Skeletal muscle tissue (tissue), 3 donors: ENCODE measurements at regions not wholly inside any gene's neighbourhood (a gene's known extent, or its start where the extent isn't known, plus 50 kb on each side); places are given as distances from the start of the nearest gene placed in this dataset.

Experiments
- H3K27ac ChIP-seq: one replicate; pipeline ENCODE4 v1.7.0; 2013; ENCODE audit warnings: mild to moderate bottlenecking, low read depth, low read length, inconsistent platforms
- H3K27me3 ChIP-seq, 3 donors: one replicate each; pipeline ENCODE4 v1.7.0; 2013; ENCODE audit warnings: low read length in 3 of 3; ENCODE audit not compliant: control insufficient read depth in 3 of 3, insufficient read depth in 3 of 3
- H3K36me3 ChIP-seq, 3 donors: one replicate each; pipeline ENCODE4 v1.7.0; 2013; ENCODE audit warnings: low read length in 3 of 3; ENCODE audit not compliant: control insufficient read depth in 3 of 3, insufficient read depth in 3 of 3
- H3K4me1 ChIP-seq, 3 donors: one replicate each; pipeline ENCODE4 v1.7.0; 2013; ENCODE audit warnings: low read length in 3 of 3, mild to moderate bottlenecking in 3 of 3; ENCODE audit not compliant: control insufficient read depth in 3 of 3, insufficient read depth in 3 of 3
- H3K4me3 ChIP-seq, 3 donors: one replicate each; pipeline ENCODE4 v1.7.0; 2013; ENCODE audit warnings: low read length in 3 of 3
- H3K9ac ChIP-seq, 3 donors: one replicate each; pipeline ENCODE4 v1.7.0; 2013; ENCODE audit warnings: low read length in 3 of 3, mild to moderate bottlenecking in 3 of 3, moderate library complexity in 2 of 3, low read depth in 1 of 3
- H3K9me3 ChIP-seq, 3 donors: one replicate each; pipeline ENCODE4 v1.7.0; 2013; ENCODE audit warnings: low read length in 3 of 3; ENCODE audit not compliant: control insufficient read depth in 3 of 3
- donor health status: Osteomylitis.

- Histone ChIP-seq H3K9me3 (no peaks in the 10 kb centered on the region), H3K27ac (no peak overlapping the region), H3K9ac (no peak overlapping the region)
Measured at GRCh38 chr16:62597875-62598274, 561.6 kb upstream of the CDH8 start.

DNA sequence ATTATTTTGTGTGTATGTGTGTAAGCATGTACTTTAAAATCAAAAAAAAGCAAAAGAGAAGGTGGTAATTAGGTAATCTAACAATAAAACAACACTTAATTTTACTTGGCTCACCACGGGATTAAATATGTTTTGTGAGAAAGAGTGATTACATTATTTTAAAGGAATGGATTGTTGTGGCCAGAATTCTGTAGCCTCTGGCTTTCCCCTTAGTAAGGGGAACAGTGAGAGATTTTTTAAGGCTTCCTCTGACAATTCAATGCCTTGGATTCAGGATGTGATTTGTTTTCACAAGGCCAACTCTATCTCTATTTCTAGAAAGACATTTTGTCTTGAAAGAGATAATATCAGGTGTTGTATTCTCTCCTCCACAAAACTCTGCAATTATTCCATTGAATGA lies 560.3 kb upstream of the CDH8 start:
- no peaks in the 10 kb centered on the region for H3K9me3 ChIP-seq
- no peak overlapping the region for H3K9ac ChIP-seq
- H3K27ac ChIP-seq = no peak overlapping the region
- H3K27me3 ChIP-seq = no peaks in the 10 kb centered on the region
- no peaks in the 10 kb centered on the region for H3K4me1 ChIP-seq
- no peaks in the 10 kb centered on the region for H3K36me3 ChIP-seq
- H3K4me3 ChIP-seq = no peak overlapping the region

More at GRCh38 chr16:62597875-62598274, 561.6 kb upstream of the CDH8 start:
- H3K27me3 ChIP-seq = no peaks in the 10 kb centered on the region
- H3K36me3 ChIP-seq = no peaks in the 10 kb centered on the region
- H3K4me3 ChIP-seq = no peak overlapping the region
- H3K4me1 ChIP-seq = no peaks in the 10 kb centered on the region

DNA sequence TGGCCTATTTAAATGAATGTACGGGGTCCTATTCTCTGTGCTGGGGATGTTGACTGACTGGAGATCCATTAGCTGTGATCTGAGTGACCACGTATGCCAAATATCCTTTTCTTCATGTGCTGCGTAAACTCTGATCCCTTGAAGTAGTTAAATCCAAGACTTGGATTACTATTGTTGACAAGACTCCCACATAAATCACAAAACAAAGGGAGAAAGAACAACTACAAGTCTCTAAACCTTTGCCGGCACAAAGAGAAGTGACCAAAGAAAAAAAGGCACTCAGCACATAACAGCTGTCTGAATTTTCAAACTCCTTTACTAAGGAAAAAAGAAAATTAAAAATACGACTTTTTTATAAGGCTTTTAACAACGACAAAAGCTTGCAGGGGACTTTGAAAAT lies 559.9 kb upstream of the CDH8 start:
- H3K36me3 ChIP-seq = no peaks in the 10 kb centered on the region
- no peaks in the 10 kb centered on the region for H3K27me3 ChIP-seq
- H3K4me1 ChIP-seq = no peaks in the 10 kb centered on the region
- H3K9ac ChIP-seq = no peak overlapping the region
- no peaks in the 10 kb centered on the region for H3K9me3 ChIP-seq
- H3K27ac ChIP-seq = no peak overlapping the region
- H3K4me3 ChIP-seq = no peak overlapping the region

DNA sequence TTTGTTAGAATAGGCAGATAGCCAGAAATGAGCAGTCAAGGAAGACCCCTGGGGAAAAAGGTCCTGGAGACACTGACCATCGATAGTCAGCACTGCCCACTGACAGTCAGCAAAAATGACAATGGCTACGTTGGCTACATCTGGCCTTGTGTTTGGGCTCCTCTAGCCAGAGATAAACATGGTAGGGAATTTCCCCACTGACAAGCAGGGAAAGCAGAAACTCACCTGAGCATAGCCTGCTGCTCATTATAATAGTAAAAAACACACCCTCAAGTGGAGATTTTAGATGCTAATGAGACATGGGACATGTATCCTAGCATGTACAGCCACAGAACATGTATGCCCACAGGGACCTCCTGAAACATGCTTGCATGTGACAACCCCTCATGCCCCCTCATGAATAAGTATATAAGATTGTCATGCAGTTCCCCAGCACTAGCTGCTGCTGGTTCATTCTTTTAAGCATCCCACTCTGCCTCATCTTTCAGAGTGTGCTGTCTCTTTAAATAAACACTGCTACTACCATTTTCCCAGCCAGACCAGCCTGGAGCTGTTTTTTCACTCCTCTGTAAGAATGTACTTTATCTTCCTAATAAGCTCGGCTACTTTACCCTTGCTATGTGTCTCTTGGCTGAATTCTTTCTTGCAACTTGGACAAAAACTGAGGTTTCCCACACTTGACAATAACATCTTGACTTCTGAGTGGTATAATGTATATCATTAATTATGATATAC lies 550.1 kb upstream of the CDH8 start:
- no peaks in the 10 kb centered on the region for H3K27me3 ChIP-seq
- no peak overlapping the region for H3K27ac ChIP-seq
- H3K4me3 ChIP-seq = no peak overlapping the region
- H3K9ac ChIP-seq = no peak overlapping the region
- no peaks in the 10 kb centered on the region for H3K4me1 ChIP-seq
- H3K36me3 ChIP-seq = no peaks in the 10 kb centered on the region
- no peaks in the 10 kb centered on the region for H3K9me3 ChIP-seq

DNA sequence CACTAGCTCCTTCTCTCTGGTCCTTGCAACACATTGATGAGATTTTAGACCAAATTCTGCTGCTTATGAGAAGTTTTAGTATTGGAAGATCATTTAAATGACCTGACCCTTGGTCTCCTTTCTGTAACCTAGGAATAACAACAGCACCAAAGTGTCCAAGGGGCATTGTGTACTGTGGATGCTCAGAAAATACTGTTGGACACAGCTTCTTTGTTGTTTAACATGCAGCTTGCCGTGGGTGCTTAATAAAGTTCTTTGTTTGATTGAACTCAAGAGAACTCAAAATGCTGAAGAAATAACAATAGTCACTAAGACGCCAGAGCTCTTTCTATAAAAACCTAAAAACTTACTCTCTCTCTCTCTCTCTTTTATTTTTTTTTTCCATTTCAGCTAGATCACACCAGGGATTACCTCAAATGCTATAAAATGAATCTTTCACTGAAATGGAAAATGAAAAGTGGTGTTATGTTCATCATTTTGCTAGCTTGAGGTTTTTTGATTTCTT lies 548.9 kb upstream of the CDH8 start:
- Histone ChIP-seq H3K4me1 (no peaks in the 10 kb centered on the region), H3K36me3 (no peaks in the 10 kb centered on the region), H3K9ac (no peak overlapping the region), H3K27me3 (no peaks in the 10 kb centered on the region), H3K4me3 (no peak overlapping the region), H3K27ac (no peak overlapping the region), H3K9me3 (no peaks in the 10 kb centered on the region)

GRCh38 chr16:62583414-62583813 lies 547.2 kb upstream of the CDH8 start:
- H3K9ac ChIP-seq = no peak overlapping the region
- H3K27ac ChIP-seq = no peak overlapping the region
- H3K4me1 ChIP-seq = no peaks in the 10 kb centered on the region
- no peaks in the 10 kb centered on the region for H3K36me3 ChIP-seq
- H3K4me3 ChIP-seq = no peak overlapping the region
- H3K27me3 ChIP-seq = no peaks in the 10 kb centered on the region
- no peaks in the 10 kb centered on the region for H3K9me3 ChIP-seq

GRCh38 chr16:62573466-62573865 lies 537.2 kb upstream of the CDH8 start:
- Histone ChIP-seq H3K27ac (no peak overlapping the region), H3K9ac (no peak overlapping the region), H3K36me3 (no peaks in the 10 kb centered on the region), H3K9me3 (no peaks in the 10 kb centered on the region), H3K4me3 (no peak overlapping the region), H3K4me1 (no peaks in the 10 kb centered on the region), H3K27me3 (no peaks in the 10 kb centered on the region)

GRCh38 chr16:62568926-62569325 lies 532.7 kb upstream of the CDH8 start:
- Histone ChIP-seq H3K27ac (no peak overlapping the region), H3K4me3 (no peak overlapping the region), H3K9ac (no peak overlapping the region), H3K9me3 (no peaks in the 10 kb centered on the region), H3K4me1 (no peaks in the 10 kb centered on the region), H3K36me3 (no peaks in the 10 kb centered on the region), H3K27me3 (no peaks in the 10 kb centered on the region)

DNA sequence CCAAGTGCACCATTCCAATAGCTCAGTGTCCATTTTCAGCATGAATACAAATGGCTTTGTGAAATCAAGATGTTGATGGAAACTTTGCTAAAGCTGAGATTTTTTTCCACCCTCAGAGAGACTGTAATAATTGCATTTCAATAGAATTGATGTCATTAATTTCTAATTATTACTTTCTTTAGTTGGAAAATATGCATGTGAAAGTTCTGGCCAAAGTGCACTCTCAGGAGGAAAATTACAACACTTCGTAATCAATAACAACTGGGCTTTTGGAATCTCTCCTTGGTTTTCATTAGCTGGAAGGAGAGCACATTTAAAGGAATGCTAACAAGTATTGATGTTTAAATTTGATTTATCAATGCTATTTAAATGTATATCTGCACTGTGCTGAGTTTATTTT lies 529.5 kb upstream of the CDH8 start:
- Histone ChIP-seq H3K4me3 (no peak overlapping the region), H3K9ac (no peak overlapping the region), H3K36me3 (no peaks in the 10 kb centered on the region), H3K4me1 (no peaks in the 10 kb centered on the region), H3K27ac (no peak overlapping the region), H3K27me3 (no peaks in the 10 kb centered on the region), H3K9me3 (no peaks in the 10 kb centered on the region)

DNA sequence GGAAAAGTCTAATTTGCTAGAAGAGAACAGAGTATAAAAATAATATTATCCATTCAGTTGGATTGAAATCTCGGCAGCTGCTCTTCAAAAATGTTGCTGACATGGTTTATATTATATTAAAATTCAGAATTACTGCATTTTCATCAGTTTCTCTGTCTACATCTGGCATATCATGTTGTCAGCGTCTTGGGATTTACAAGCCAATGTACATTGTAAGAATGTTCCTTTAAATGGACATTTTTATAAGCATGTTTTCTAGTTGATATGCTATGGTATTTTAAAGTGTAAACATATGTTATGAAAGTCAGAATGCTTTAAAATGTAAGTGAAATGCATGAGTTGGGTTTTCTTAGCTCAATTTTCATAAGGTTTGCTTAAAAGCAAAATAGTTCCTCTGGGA lies 528.1 kb upstream of the CDH8 start:
- H3K27me3 ChIP-seq = no peaks in the 10 kb centered on the region

More for the DNA sequence above, 528.1 kb upstream of the CDH8 start:
- Histone ChIP-seq H3K27ac (no peak overlapping the region), H3K9me3 (no peaks in the 10 kb centered on the region), H3K36me3 (no peaks in the 10 kb centered on the region), H3K4me3 (no peak overlapping the region), H3K4me1 (no peaks in the 10 kb centered on the region), H3K9ac (no peak overlapping the region)
